HG02571 (cell line): ENCODE measurements at regions not wholly inside any gene's neighbourhood (a gene's known extent, or its start where the extent isn't known, plus 50 kb on each side); places are given as distances from the start of the nearest gene placed in this dataset.
"Not testable (repeated sequence)": the region's sequence is repeated elsewhere in the genome, so short reads cannot be mapped to it uniquely, and the experiment has no call there.

Experiments
- ATAC-seq: cut with Tn5 transposase; IDR thresholded peaks from one replicate; pipeline ENCODE4 v1.9.1; 2021; ENCODE audit warnings: mild to moderate bottlenecking, moderate library complexity; ENCODE audit not compliant: unreplicated experiment

GRCh38 chr2:215556979-215557378 is 121.1 kb upstream of the FN1 start:
- ATAC-seq = no peak

GRCh38 chr2:215554689-215555498 is 119.0 kb upstream of the FN1 start:
- no peak for ATAC-seq

GRCh38 chr2:215553946-215554345 is 118.1 kb upstream of the FN1 start:
- ATAC-seq = no peak

- ATAC-seq = no peak
These were observed 116.3 kb upstream of the FN1 start for GRCh38 chr2:215552144-215552580.

- ATAC-seq = no peak
These were observed 114.5 kb upstream of the FN1 start for GRCh38 chr2:215550331-215550730.

- ATAC-seq = no peak
These were observed 112.8 kb upstream of the FN1 start for GRCh38 chr2:215548714-215549113.

GRCh38 chr2:215542690-215543089 is 106.8 kb upstream of the FN1 start:
- no peak for ATAC-seq

- ATAC-seq = no peak
These were observed 104.8 kb upstream of the FN1 start for GRCh38 chr2:215540658-215541057.

GRCh38 chr2:215537611-215538010 is 101.7 kb upstream of the FN1 start:
- no peak for ATAC-seq

- ATAC-seq = no peak
These were observed 100.6 kb upstream of the FN1 start for GRCh38 chr2:215536510-215536909.

- no peak for ATAC-seq
These were observed 99.9 kb upstream of the FN1 start for GRCh38 chr2:215535741-215536140.

GRCh38 chr2:215535125-215535668 is 99.3 kb upstream of the FN1 start:
- ATAC-seq = no peak

- not testable (repeated sequence) for ATAC-seq
These were observed 97.8 kb upstream of the FN1 start for GRCh38 chr2:215533716-215534115.

- no peak for ATAC-seq
These were observed 97.0 kb upstream of the FN1 start for GRCh38 chr2:215532844-215533243.

- ATAC-seq = no peak
These were observed 95.4 kb upstream of the FN1 start for GRCh38 chr2:215531284-215531683.

- no peak for ATAC-seq
These were observed 94.5 kb upstream of the FN1 start for GRCh38 chr2:215530191-215530968.

- no peak for ATAC-seq
These were observed 93.4 kb upstream of the FN1 start for GRCh38 chr2:215529271-215529670.

- ATAC-seq = no peak
These were observed 92.7 kb upstream of the FN1 start for GRCh38 chr2:215528555-215528954.

- ATAC-seq = no peak
These were observed 91.9 kb upstream of the FN1 start for GRCh38 chr2:215527736-215528135.

- no peak for ATAC-seq
These were observed 90.5 kb upstream of the FN1 start for GRCh38 chr2:215526341-215526740.

- no peak for ATAC-seq
These were observed 86.4 kb upstream of the FN1 start for GRCh38 chr2:215522237-215522636.

- ATAC-seq = no peak
These were observed 85.2 kb upstream of the FN1 start for GRCh38 chr2:215521031-215521430.
